Mucosa of rectum (tissue), 2 donors: ENCODE measurements at regions not wholly inside any gene's neighbourhood (a gene's known extent, or its start where the extent isn't known, plus 50 kb on each side); places are given as distances from the start of the nearest gene placed in this dataset.

Source experiments
- H3K27ac ChIP-seq, 2 donors: one replicate each; pipeline ENCODE4 v1.7.0; 2013; ENCODE audit warnings: inconsistent platforms in 2 of 2, low read depth in 2 of 2, low read length in 2 of 2
- H3K27me3 ChIP-seq, 2 donors: one replicate each; pipeline ENCODE4 v1.7.0; 2013; ENCODE audit warnings: low read length in 2 of 2; ENCODE audit not compliant: control insufficient read depth in 2 of 2, insufficient read depth in 2 of 2
- H3K36me3 ChIP-seq, 2 donors: one replicate each; pipeline ENCODE4 v1.7.0; 2013; ENCODE audit warnings: low read length in 2 of 2; ENCODE audit not compliant: control insufficient read depth in 2 of 2, insufficient read depth in 2 of 2
- H3K4me1 ChIP-seq, 2 donors: one replicate each; pipeline ENCODE4 v1.7.0; 2013; ENCODE audit warnings: low read length in 2 of 2, mild to moderate bottlenecking in 1 of 2; ENCODE audit not compliant: control insufficient read depth in 2 of 2, insufficient read depth in 2 of 2
- H3K4me3 ChIP-seq, 2 donors: one replicate each; pipeline ENCODE4 v1.7.0; 2013; ENCODE audit warnings: low read length in 2 of 2
- H3K9ac ChIP-seq, 2 donors: one replicate each; pipeline ENCODE4 v1.7.0; 2013; ENCODE audit warnings: low read length in 2 of 2, low read depth in 1 of 2, mild to moderate bottlenecking in 1 of 2
- H3K9me3 ChIP-seq, 2 donors: one replicate each; pipeline ENCODE4 v1.7.0; 2013; ENCODE audit warnings: low read length in 2 of 2; ENCODE audit not compliant: control insufficient read depth in 2 of 2
- donor health status: healthy.
- donor health status: Normal muscosa, but diverticular disease.

- no peak overlapping the region for H3K27ac ChIP-seq
- H3K9ac ChIP-seq = no peak overlapping the region
- H3K4me1 ChIP-seq = peaks cover 0 to 2% of the 10 kb centered on the region in 2 donors
- H3K36me3 ChIP-seq = no peaks in the 10 kb centered on the region
- no peak overlapping the region for H3K4me3 ChIP-seq
- H3K27me3 ChIP-seq = no peaks in the 10 kb centered on the region
- no peaks in the 10 kb centered on the region for H3K9me3 ChIP-seq
Observed at GRCh38 chr7:17681965-17682364, 258.3 kb downstream of the SNX13 start.

DNA sequence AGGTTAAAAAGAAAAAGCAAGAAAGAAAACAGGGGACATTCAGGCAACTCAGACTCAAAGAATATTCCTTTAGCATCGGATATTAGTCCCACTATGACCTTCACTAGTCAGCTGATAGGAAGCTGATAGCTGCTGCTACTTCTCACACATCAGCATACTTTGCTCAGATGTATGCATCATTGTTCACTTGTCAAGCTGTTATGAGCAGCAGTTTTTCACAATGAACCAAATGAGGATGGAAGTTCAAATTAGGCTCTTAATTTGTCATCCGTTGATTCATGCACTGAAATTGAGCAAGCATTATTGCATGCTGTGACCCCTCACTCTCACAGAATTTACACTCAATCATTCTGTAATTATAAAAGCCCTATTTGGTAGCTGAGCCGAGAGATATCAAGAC, 257.7 kb downstream of the SNX13 start:
- Histone ChIP-seq H3K9me3 (no peaks in the 10 kb centered on the region), H3K27ac (no peak overlapping the region), H3K9ac (no peak overlapping the region), H3K4me3 (no peak overlapping the region), H3K4me1 (peaks cover 0 to 2% of the 10 kb centered on the region in 2 donors), H3K27me3 (no peaks in the 10 kb centered on the region), H3K36me3 (no peaks in the 10 kb centered on the region)

- no peaks in the 10 kb centered on the region for H3K36me3 ChIP-seq
- no peaks in the 10 kb centered on the region for H3K27me3 ChIP-seq
- no peak overlapping the region for H3K4me3 ChIP-seq
- no peak overlapping the region for H3K9ac ChIP-seq
- no peaks in the 10 kb centered on the region for H3K4me1 ChIP-seq
- no peaks in the 10 kb centered on the region for H3K9me3 ChIP-seq
- no peak overlapping the region for H3K27ac ChIP-seq
Observed at GRCh38 chr7:17685141-17685540, 255.2 kb downstream of the SNX13 start.

DNA sequence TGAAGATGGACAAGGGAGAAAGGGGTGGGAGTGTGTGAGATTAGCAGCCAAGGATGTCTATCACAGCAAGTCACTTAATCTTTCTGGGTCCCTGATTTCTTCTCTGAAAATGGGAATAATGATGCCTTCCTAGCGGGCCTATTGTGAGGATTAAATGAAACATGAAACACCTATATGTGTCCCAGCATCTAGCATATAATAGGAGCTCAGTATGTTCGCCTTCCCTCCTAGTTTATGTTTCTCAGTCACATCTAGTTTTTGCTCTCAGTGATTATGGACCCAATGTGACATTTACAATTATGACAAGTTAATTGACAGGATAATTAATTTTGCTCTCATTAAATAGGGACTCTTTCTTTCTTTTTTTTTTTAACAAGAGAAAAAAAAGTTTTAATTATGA, 252.9 kb downstream of the SNX13 start:
- no peak overlapping the region for H3K4me3 ChIP-seq
- no peak overlapping the region for H3K27ac ChIP-seq
- H3K27me3 ChIP-seq = no peaks in the 10 kb centered on the region
- H3K4me1 ChIP-seq = no peaks in the 10 kb centered on the region
- H3K9me3 ChIP-seq = no peaks in the 10 kb centered on the region
- H3K9ac ChIP-seq = no peak overlapping the region
- H3K36me3 ChIP-seq = no peaks in the 10 kb centered on the region

GRCh38 chr7:17689361-17689902, 250.9 kb downstream of the SNX13 start:
- no peak overlapping the region for H3K4me3 ChIP-seq
- H3K9ac ChIP-seq = no peak overlapping the region
- H3K9me3 ChIP-seq = no peaks in the 10 kb centered on the region
- H3K36me3 ChIP-seq = no peaks in the 10 kb centered on the region
- H3K27me3 ChIP-seq = no peaks in the 10 kb centered on the region
- H3K27ac ChIP-seq = no peak overlapping the region
- H3K4me1 ChIP-seq = no peaks in the 10 kb centered on the region

- no peak overlapping the region for H3K4me3 ChIP-seq
- H3K36me3 ChIP-seq = no peaks in the 10 kb centered on the region
- no peak overlapping the region for H3K27ac ChIP-seq
Observed at GRCh38 chr7:17690030-17690429, 250.3 kb downstream of the SNX13 start.

DNA sequence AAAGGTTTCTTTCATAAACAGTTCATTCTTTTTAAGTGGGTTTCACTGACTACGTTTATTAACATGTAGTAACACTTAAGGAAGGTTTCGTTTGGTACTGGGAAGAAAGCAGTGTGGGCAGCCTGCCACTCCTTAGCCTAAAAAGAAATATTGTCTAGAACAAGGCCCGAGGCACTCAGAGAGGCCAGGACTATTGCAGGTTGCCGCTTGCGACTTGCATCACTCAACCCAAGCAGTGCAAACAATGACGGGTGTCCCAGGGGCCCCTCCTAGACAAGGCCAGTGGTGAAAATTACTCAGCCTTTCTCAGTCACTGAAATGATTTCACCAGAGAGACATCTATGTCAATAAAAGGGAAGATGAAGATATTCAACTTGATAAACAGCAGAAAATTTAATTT, 243.9 kb downstream of the SNX13 start:
- no peak overlapping the region for H3K9ac ChIP-seq
- no peaks in the 10 kb centered on the region for H3K36me3 ChIP-seq
- H3K9me3 ChIP-seq = no peaks in the 10 kb centered on the region
- no peak overlapping the region for H3K4me3 ChIP-seq
- no peaks in the 10 kb centered on the region for H3K4me1 ChIP-seq
- no peak overlapping the region for H3K27ac ChIP-seq
- no peaks in the 10 kb centered on the region for H3K27me3 ChIP-seq

More at GRCh38 chr7:17690030-17690429, 250.3 kb downstream of the SNX13 start:
- H3K4me1 ChIP-seq = no peaks in the 10 kb centered on the region
- no peak overlapping the region for H3K9ac ChIP-seq
- no peaks in the 10 kb centered on the region for H3K9me3 ChIP-seq
- H3K27me3 ChIP-seq = no peaks in the 10 kb centered on the region

DNA sequence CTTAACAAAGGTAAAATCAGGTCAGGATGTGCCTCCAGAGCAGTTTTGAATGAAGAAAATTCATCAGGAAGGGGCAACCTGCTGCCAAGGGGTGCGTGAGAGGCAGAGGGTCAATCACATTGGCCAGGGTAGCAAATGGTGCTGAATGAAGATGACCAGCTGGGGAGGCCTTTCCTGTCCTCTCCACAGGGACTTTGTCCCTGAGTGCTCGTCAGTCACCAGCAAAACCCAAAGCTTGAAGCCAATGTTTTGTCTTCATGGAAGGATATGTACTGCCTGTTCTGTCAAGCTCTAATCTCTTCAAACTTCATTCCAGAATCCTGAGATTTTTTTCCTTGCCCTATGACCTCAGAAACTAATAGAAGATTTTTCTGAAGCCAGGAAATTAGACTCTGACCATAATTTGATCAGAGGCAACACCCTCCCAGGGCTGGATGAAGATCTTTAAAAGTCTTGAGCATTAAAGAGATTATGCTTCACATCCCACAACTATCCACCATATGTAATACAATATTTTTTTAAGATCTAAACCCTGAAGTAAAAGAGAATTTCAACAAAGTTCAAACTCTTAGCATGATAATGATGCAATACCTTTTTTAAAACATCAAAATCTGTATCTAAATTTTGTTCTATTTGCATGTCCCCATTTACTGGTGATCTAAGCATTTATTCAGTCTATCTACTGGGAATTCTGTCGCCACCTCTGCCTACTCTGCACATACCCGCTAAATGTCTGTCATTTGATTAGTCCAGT, 243.0 kb downstream of the SNX13 start:
- H3K36me3 ChIP-seq = no peaks in the 10 kb centered on the region
- no peak overlapping the region for H3K27ac ChIP-seq
- no peak overlapping the region for H3K9ac ChIP-seq
- H3K4me1 ChIP-seq = no peaks in the 10 kb centered on the region
- H3K4me3 ChIP-seq = no peak overlapping the region
- H3K9me3 ChIP-seq = no peaks in the 10 kb centered on the region
- H3K27me3 ChIP-seq = no peaks in the 10 kb centered on the region

GRCh38 chr7:17699696-17700095, 240.6 kb downstream of the SNX13 start:
- no peaks in the 10 kb centered on the region for H3K36me3 ChIP-seq
- H3K4me3 ChIP-seq = no peak overlapping the region
- no peaks in the 10 kb centered on the region for H3K27me3 ChIP-seq
- no peak overlapping the region for H3K27ac ChIP-seq
- no peak overlapping the region for H3K9ac ChIP-seq
- H3K4me1 ChIP-seq = no peaks in the 10 kb centered on the region
- H3K9me3 ChIP-seq = no peaks in the 10 kb centered on the region

GRCh38 chr7:17700138-17700537, 240.2 kb downstream of the SNX13 start:
- Histone ChIP-seq H3K4me1 (no peaks in the 10 kb centered on the region), H3K36me3 (no peaks in the 10 kb centered on the region), H3K27ac (no peak overlapping the region), H3K9ac (no peak overlapping the region), H3K9me3 (no peaks in the 10 kb centered on the region), H3K27me3 (no peaks in the 10 kb centered on the region), H3K4me3 (no peak overlapping the region)
